Kidney epithelial cell (primary cell): ENCODE measurements at regions not wholly inside any gene's neighbourhood (a gene's known extent, or its start where the extent isn't known, plus 50 kb on each side); places are given as distances from the start of the nearest gene placed in this dataset.

Experiments
- DNase-seq: peaks from one replicate; pipeline ENCODE4 v3.0.0-alpha.2; 2010; ENCODE audit warnings: low read depth
- H3K27me3 ChIP-seq: 2 replicates; pipeline ENCODE4 v1.6.0; 2011; ENCODE audit warnings: low read length; ENCODE audit not compliant: control insufficient read depth, insufficient read depth
- H3K36me3 ChIP-seq: 2 replicates; pipeline ENCODE4 v1.5.1; 2011; ENCODE audit warnings: low read length; ENCODE audit not compliant: control insufficient read depth, insufficient read depth
- H3K4me3 ChIP-seq: 2 replicates; pipeline ENCODE4 v1.5.1; 2011; ENCODE audit warnings: low read depth, mild to moderate bottlenecking, control low read depth, low read length
- CTCF ChIP-seq: IDR thresholded peaks from 2 replicates; pipeline ENCODE4 v1.5.1; 2011; ENCODE audit warnings: mild to moderate bottlenecking, moderate library complexity, low read length, control low read depth, inconsistent platforms; ENCODE audit not compliant: insufficient read depth, poor library complexity, severe bottlenecking

GRCh38 chr6:9581155-9581554 is 833.7 kb downstream of the TFAP2A start:
- no peak for TF ChIP-seq CTCF
- DNase-seq = no peak
- H3K36me3 ChIP-seq = no peaks in the 10 kb centered on the region

GRCh38 chr6:9576521-9576920 is 838.4 kb downstream of the TFAP2A start:
- no peak for TF ChIP-seq CTCF
- no peak overlapping the region for H3K4me3 ChIP-seq
- no peaks in the 10 kb centered on the region for H3K27me3 ChIP-seq
- DNase-seq = no peak
- H3K36me3 ChIP-seq = no peaks in the 10 kb centered on the region

More at GRCh38 chr6:9581155-9581554, 833.7 kb downstream of the TFAP2A start:
- H3K27me3 ChIP-seq = no peaks in the 10 kb centered on the region
- no peak overlapping the region for H3K4me3 ChIP-seq

GRCh38 chr6:9566096-9566495 is 848.8 kb downstream of the TFAP2A start:
- no peak for TF ChIP-seq CTCF
- Histone ChIP-seq H3K36me3 (no peaks in the 10 kb centered on the region), H3K4me3 (no peak overlapping the region), H3K27me3 (no peaks in the 10 kb centered on the region)
- no peak for DNase-seq

GRCh38 chr6:9564021-9564420 is 850.9 kb downstream of the TFAP2A start:
- TF ChIP-seq CTCF = no peak
- Histone ChIP-seq H3K27me3 (no peaks in the 10 kb centered on the region), H3K36me3 (no peaks in the 10 kb centered on the region), H3K4me3 (no peak overlapping the region)
- no peak for DNase-seq

- no peak for TF ChIP-seq CTCF
- no peak overlapping the region for H3K4me3 ChIP-seq
- no peaks in the 10 kb centered on the region for H3K36me3 ChIP-seq
- H3K27me3 ChIP-seq = no peaks in the 10 kb centered on the region
- DNase-seq = no peak
Measured at GRCh38 chr6:9563568-9563967, 851.3 kb downstream of the TFAP2A start.

GRCh38 chr6:9554806-9555205 is 860.1 kb downstream of the TFAP2A start:
- TF ChIP-seq CTCF = no peak
- DNase-seq = no peak
- Histone ChIP-seq H3K36me3 (no peaks in the 10 kb centered on the region), H3K4me3 (no peak overlapping the region), H3K27me3 (no peaks in the 10 kb centered on the region)
